ENCODE measurements at regions not wholly inside any gene's neighbourhood (a gene's known extent, or its start where the extent isn't known, plus 50 kb on each side); places are given as distances from the start of the nearest gene placed in this dataset.

DNA sequence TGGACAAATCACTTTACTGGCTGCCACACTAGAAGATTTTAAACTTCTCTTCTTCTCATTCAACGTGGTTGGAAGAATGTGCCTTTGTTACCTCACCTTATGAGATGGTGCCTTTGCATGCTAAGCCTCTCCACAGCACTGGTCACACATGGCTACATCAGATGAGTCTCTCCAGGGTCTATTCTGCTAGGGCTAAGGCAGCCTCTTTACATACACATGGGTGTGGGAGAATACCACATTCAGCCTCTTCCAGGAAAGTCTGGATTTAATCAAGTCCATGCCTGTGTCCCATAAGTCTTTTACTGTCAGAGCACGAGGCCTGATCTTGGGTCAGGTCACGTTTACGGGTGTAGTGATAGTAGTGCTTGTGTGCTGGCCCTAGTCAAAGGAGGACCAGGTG, 701.5 kb downstream of the SORCS3 start:
- TF ChIP-seq, protein P1, sequence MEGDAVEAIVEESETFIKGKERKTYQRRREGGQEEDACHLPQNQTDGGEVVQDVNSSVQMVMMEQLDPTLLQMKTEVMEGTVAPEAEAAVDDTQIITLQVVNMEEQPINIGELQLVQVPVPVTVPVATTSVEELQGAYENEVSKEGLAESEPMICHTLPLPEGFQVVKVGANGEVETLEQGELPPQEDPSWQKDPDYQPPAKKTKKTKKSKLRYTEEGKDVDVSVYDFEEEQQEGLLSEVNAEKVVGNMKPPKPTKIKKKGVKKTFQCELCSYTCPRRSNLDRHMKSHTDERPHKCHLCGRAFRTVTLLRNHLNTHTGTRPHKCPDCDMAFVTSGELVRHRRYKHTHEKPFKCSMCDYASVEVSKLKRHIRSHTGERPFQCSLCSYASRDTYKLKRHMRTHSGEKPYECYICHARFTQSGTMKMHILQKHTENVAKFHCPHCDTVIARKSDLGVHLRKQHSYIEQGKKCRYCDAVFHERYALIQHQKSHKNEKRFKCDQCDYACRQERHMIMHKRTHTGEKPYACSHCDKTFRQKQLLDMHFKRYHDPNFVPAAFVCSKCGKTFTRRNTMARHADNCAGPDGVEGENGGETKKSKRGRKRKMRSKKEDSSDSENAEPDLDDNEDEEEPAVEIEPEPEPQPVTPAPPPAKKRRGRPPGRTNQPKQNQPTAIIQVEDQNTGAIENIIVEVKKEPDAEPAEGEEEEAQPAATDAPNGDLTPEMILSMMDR (IDR thresholded peaks at IDR 0.05) = no peak
- TF ChIP-seq EZH2 (IDR thresholded peaks at IDR 0.05; ENCODE audit: borderline replicate concordance, insufficient read depth, low read depth, low read length, poor library complexity, severe bottlenecking) = no peak
- no peak for ATAC-seq (ENCODE audit: low read depth)
- no peaks in the 10 kb centered on the region for H3K27me3 ChIP-seq (replicated peaks in 1 of 4; ENCODE audit: control extremely low read depth in 1 of 4, control insufficient read depth in 3 of 4, insufficient read depth in 4 of 4, low read length in 3 of 4)
- H2AFZ ChIP-seq (ENCODE audit: insufficient read depth, low read depth, low read length, poor library complexity, severe bottlenecking) = no peak overlapping the region
- no peaks in the 10 kb centered on the region for H3K27me3 Mint-ChIP-seq
- POLR2A ChIA-PET = no interaction called here
- intact Hi-C loops (cut with micrococcal nuclease) = no loop called here
- DNase-seq = no peak
- H3K4me2 ChIP-seq (replicated peaks; ENCODE audit: low read depth, low read length, poor library complexity, severe bottlenecking) = no peak overlapping the region
- H3K27ac Mint-ChIP-seq = no peak overlapping the region
- no peaks in the 10 kb centered on the region for H3K36me3 ChIP-seq (replicated peaks in 1 of 2; ENCODE audit: control extremely low read depth in 1 of 2, control insufficient read depth in 1 of 2, extremely low read depth in 1 of 2, insufficient read depth in 2 of 2, low read length in 1 of 2)
- H3K4me3 ChIP-seq (ENCODE audit: control extremely low read depth in 1 of 5, extremely low read depth in 1 of 5, insufficient read depth in 1 of 5, low read depth in 2 of 5, low read length in 4 of 5) = no peak overlapping the region
- H3K9me3 ChIP-seq (ENCODE audit: control extremely low read depth in 1 of 3, control insufficient read depth in 2 of 3, insufficient read depth in 1 of 3, low read length in 2 of 3) = peaks cover 0 to 7% (median 0%) of the 10 kb centered on the region in 3 donors
- H3K4me1 Mint-ChIP-seq = no peaks in the 10 kb centered on the region
- no peaks in the 10 kb centered on the region for H3K79me2 ChIP-seq (ENCODE audit: control insufficient read depth, insufficient read depth, low read length)
- H3K4me3 Mint-ChIP-seq = no peak overlapping the region
- no peak overlapping the region for H3K27ac ChIP-seq (ENCODE audit: low read length in 2 of 2)
- no peaks in the 10 kb centered on the region for H4K20me1 ChIP-seq (ENCODE audit: control insufficient read depth, insufficient read depth, low read length, poor library complexity, severe bottlenecking)
- WGBS (ENCODE audit: insufficient coverage) = no CpG with 5 or more reads among the region's 4 CpGs
- H3K9me3 Mint-ChIP-seq (ENCODE audit: insufficient read depth) = peaks cover 7% of the 10 kb centered on the region
- CTCF ChIA-PET = no interaction called here
- no peak overlapping the region for H3K9ac ChIP-seq (ENCODE audit: low read length)
- H3K4me1 ChIP-seq (ENCODE audit: control insufficient read depth in 2 of 2, insufficient read depth in 2 of 2, low read length in 2 of 2) = no peaks in the 10 kb centered on the region

DNA sequence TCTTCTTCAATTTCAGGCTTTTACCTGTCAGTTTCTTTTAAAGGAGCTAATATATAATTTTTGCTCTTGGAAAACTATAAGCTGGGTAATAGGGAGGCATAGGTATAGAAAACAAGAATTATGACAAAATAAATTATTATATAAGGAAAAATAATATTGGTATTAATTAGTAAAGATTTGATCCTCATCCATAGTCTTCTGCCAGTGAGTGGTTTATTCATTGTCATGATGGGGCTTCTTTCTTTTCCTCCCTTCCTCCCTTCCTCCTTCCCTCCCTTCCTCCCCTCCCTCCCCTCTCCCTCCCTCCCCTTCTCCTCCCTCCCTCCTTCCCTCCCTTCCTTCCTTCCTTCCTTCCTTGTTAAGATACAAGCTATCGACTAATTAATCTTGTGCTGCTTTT, 698.6 kb downstream of the SORCS3 start:
- Histone ChIP-seq H4K20me1 (ENCODE audit: control insufficient read depth, insufficient read depth, low read length, poor library complexity, severe bottlenecking) (no peaks in the 10 kb centered on the region), H3K4me1 (ENCODE audit: control insufficient read depth in 2 of 2, insufficient read depth in 2 of 2, low read length in 2 of 2) (no peaks in the 10 kb centered on the region), H3K4me3 (ENCODE audit: control extremely low read depth in 1 of 5, extremely low read depth in 1 of 5, insufficient read depth in 1 of 5, low read depth in 2 of 5, low read length in 4 of 5) (no peak overlapping the region), H3K79me2 (ENCODE audit: control insufficient read depth, insufficient read depth, low read length) (no peaks in the 10 kb centered on the region), H3K36me3 (replicated peaks in 1 of 2; ENCODE audit: control extremely low read depth in 1 of 2, control insufficient read depth in 1 of 2, extremely low read depth in 1 of 2, insufficient read depth in 2 of 2, low read length in 1 of 2) (no peaks in the 10 kb centered on the region), H3K27me3 (replicated peaks in 1 of 4; ENCODE audit: control extremely low read depth in 1 of 4, control insufficient read depth in 3 of 4, insufficient read depth in 4 of 4, low read length in 3 of 4) (no peaks in the 10 kb centered on the region), H2AFZ (ENCODE audit: insufficient read depth, low read depth, low read length, poor library complexity, severe bottlenecking) (no peak overlapping the region), H3K4me2 (replicated peaks; ENCODE audit: low read depth, low read length, poor library complexity, severe bottlenecking) (no peak overlapping the region), H3K27ac (ENCODE audit: low read length in 2 of 2) (no peak overlapping the region), H3K9ac (ENCODE audit: low read length) (no peak overlapping the region), H3K9me3 (ENCODE audit: control extremely low read depth in 1 of 3, control insufficient read depth in 2 of 3, insufficient read depth in 1 of 3, low read length in 2 of 3) (peaks cover 0 to 7% (median 0%) of the 10 kb centered on the region in 3 donors)
- POLR2A ChIA-PET = no interaction called here
- no peak for ATAC-seq (ENCODE audit: low read depth)
- intact Hi-C loops (cut with micrococcal nuclease) = no loop called here
- Mint-ChIP-seq H3K4me3 (no peak overlapping the region), H3K4me1 (no peaks in the 10 kb centered on the region), H3K9me3 (ENCODE audit: insufficient read depth) (peaks cover 5% of the 10 kb centered on the region), H3K27me3 (no peaks in the 10 kb centered on the region), H3K27ac (no peak overlapping the region)
- WGBS (ENCODE audit: insufficient coverage) = no CpG with 5 or more reads among the region's 1 CpG
- no peak for DNase-seq
- TF ChIP-seq EZH2 (IDR thresholded peaks at IDR 0.05; ENCODE audit: borderline replicate concordance, insufficient read depth, low read depth, low read length, poor library complexity, severe bottlenecking) = no peak
- TF ChIP-seq, protein P1 (IDR thresholded peaks at IDR 0.05) = no peak
- CTCF ChIA-PET = no interaction called here

Data from B cell (primary cell).